Bone marrow (tissue), 2 donors: ENCODE measurements at regions not wholly inside any gene's neighbourhood (a gene's known extent, or its start where the extent isn't known, plus 50 kb on each side); places are given as distances from the start of the nearest gene placed in this dataset.
A peak's percentile ranks its signal among the peaks of the same experiment; 100 is the strongest.
"Not testable (repeated sequence)": the region's sequence is repeated elsewhere in the genome, so short reads cannot be mapped to it uniquely, and the experiment has no call there.

Source experiments
- DNase-seq, 2 donors: peaks; one replicate each; lab custom pipeline; 2025; lab: John Stamatoyannopoulos, UW

DNA sequence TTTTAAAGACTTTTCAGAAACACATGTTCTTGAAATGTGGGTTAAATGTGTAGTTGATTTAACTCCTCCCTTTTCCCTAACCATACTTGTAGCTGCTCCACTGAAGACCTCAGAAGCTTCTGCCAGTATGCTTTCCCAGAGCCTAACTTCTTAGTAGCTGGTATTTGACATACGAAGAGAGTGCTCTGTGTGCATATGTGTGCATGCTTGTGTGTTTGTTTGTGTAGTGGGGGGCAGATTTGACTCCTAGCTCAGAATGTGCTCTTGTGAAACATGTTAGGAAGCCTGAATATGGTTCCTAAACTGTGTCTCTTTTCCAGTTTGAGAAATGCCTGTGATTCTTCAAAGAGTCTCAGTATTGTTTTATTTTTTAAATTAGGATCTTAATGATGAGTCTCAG, 420.4 kb downstream of the PCNX1 start:
- no peak for DNase-seq

DNA sequence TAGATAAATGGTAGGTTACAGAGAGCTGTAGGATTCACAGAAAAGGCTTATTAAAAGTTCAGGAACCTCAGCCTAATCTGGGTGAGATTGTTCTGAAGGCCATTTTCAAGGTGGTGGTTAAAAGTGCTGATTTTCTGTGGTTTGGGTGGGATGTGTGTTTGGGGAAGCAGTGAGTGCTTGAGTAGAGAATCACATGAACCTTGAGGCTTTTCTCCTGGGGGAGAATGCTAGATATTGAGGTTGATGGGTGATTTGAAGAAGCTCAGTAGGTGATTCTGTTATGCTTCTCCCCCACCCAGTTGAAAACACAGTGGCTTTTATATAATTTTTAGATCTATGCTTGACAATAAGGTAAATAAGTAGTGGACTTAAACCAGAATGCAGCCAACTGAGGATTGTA, 420.9 kb downstream of the PCNX1 start:
- DNase-seq: peak in 1 of 2 donors; percentile 30

DNA sequence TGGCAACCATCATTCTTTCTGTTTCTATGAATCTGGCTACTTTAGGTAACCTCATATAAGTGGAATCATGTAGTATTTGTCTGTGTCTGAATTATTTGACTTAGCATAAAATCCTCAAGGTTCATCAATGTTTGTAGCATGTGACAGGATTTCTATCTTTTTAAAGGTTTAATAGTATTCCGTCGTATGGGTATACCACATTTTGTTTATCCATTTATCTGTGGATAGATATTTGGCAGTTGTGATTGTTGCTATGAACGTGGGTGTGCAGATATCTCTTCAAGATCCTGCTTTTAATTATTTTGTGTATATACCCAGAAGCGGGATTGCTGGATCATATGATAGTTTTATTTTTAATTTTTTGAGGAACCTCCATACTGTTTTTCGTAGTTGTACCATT, 421.7 kb downstream of the PCNX1 start:
- DNase-seq: no peak

DNA sequence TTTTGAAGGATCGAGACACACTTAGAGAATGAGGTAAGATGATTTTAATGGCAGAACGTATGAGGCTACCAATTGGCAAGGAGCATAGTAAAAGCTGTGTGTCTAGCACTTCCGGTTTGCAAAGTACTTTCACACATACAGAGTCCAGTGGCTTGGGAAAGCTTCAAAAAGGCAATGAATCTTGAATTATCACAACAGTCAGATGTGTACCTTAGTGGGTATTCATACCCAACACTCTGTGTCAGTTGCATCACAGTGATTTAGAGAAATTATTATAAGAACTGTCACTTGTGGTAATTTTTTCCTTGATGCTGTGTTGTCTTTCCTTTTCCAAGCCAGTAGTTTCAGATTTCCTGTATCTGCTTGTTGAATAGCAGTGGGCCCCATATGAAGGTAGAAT, 424.1 kb downstream of the PCNX1 start:
- no peak for DNase-seq

DNA sequence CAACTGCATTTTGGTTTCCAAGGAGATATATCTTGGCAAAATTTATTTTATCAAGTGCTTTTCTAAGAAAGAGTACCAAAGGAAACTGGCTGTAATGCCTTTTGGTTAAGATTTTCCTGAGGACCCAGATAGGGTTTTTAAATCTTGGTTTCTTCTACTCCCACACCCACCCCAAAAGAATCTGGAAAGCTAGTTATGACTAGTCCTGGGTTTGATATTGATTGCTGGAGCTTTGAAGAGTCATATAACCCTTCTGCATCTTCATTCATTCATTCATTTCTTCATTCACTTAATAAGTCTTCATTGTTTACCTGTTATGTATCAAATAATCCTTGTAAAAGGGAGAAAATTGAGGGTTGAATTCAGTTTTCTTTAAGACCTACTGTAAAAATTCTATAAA, 425.2 kb downstream of the PCNX1 start:
- DNase-seq: no peak

DNA sequence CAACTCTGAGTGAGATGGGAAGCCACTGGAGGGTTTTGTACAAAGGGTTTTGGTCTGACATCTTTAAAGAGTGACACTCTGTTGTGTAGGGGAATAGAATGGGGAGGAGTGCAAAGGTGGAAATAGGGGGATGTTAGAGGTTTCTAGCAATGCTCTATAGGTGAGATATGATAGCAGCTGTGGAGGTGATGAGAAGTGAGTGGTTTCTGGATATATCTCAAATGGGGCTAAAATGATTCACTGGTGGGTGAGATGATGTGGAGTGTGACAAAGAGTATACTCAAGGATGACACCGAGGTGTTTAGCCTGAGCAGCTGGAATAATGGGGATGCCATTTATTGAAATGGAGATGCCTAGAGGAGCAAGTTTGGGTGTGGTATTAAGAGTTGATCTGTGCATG, 426.4 kb downstream of the PCNX1 start:
- no peak for DNase-seq

DNA sequence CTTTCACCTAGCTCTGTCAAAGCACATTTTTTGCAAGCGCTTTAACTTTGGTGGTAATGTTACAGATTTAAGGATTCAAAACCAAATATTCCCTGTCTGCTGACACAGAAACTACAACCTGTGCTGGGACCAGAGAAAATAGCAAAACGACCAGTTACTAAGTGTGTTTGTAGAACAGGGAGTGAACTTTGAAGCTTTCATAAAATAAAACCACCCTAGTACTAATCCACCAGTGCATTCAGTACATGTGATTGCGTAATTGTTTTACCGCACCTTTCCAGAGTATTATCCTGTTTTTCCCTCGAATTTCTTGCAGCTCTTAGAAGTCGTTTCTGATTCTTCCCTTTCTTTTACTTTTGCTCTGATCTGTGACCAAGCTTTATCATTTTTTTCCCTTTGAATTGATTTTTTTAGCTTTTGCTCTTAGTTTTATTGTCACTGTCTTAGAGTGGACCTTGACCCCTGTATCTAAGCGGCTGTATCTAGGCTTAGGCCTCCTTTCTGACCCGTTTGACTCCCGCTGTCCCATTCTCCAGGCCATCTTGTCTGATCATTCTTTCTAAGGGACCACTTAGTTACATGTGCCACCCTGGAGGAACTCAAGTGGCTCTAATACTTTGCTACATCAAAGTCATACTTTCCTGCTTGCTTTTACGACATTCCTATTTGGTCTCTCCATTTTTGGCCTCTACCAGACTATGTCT, 429.4 kb downstream of the PCNX1 start:
- DNase-seq: no peak

DNA sequence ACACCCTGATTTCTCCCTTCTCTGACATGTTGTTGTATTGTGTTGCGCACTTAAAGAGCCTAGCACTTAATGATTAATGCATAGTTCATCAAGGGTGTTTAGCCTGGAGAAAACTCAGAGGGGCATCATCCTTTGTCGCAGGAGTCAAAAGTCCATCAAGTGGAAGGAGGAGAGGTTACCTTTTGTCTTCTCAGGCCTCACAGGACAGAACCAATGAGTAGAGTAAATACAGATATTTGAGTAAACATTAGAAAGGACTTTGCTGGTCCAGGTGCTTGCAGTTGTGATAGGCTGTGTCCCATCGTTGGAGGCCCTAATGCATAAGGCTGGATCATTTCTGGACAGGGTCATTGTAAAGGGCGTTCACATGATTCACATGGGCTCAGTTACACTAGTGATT, 430.9 kb downstream of the PCNX1 start:
- DNase-seq: no peak

DNA sequence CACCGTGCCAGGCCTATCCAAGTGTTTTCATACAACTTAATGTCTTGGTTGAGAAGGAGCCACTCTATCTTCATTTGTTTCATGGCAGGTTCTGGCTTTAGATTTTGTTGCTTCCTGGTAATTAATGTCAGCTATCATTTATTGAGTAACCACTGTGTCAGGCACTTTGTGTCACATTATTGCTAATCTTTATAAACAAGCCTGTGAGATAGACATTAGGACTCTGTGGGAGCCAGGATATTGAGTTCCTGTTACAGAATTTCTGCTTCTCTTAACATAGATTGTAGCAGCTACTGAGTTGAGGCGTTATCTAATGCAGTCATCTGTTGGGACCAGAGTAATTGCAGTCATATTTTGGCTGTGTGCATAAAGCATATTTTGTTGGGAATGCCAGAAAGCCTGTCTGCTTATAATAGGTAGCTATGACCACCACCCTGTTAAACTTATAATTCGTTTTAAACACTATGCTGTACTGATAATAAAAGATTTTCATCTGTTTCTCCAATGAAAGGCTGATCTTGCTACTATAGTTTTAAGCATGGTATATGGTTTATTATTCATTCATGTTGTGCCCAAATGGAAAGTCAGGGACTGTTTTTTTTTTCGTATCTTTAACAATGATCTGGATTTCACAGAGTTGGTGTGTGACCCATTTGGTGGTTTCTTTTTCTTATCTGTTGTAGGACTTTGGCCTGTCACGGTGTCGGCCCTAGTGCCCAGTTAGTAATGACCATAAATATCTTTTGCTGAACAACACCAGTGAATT, 432.6 kb downstream of the PCNX1 start:
- DNase-seq: no peak

DNA sequence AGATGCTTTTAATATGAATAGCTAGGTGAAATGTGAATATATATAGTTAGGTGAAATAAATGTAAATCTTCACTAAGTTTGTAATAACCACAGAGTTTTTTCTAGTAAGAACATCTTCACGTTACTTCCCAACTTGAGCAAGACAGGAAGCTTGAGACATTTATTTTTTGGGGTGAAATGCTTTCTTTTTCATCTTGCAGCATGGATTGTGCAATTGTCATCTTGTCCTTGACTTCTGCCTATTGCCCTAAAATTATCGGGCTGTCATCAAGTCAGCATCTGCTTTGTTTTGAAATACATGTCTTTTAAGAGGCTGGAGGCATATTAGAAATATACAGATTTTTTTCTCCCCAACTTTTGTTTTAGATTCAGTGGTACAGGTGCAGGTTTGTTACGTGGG, 433.9 kb downstream of the PCNX1 start:
- DNase-seq: peak in 1 of 2 donors; percentile 33

DNA sequence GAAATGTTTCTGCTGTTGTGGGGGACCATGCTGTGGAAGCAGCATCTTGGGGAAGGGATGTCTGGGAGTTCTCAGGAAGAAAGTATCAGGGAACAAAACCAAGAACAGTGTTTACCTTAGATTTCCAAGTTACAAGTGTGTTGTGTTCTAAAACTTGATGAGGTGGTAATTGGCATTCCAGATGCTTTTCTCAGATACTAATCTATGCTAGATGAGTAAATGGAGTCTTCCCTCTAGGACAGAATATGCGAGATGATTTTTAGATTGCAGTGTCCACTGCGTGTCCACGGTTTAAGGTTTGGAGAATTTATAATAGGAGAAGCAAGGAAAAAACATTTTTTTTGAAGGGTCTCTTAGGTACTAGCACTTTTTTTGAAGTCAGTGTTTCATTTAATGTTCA, 436.5 kb downstream of the PCNX1 start:
- no peak for DNase-seq

DNA sequence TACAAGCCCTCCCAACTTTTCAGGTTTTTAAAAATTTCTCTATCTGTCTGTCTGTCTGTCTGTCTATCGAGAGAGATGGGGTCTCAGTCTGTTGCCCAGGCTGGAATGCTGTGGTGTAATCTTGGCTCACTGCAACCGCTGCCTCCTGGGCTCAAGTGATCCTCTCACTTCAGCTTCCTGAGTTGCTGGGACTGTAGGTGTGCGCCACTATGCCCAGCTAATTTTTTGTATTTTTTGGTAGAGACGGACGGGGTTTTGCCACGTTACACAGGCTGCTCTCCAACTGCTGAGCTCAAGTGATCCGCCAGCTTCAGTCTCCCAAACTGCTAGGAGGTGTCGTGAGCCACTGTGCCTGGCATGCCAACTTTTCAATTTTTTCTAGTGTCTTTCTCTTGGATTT, 437.2 kb downstream of the PCNX1 start:
- no peak for DNase-seq

DNA sequence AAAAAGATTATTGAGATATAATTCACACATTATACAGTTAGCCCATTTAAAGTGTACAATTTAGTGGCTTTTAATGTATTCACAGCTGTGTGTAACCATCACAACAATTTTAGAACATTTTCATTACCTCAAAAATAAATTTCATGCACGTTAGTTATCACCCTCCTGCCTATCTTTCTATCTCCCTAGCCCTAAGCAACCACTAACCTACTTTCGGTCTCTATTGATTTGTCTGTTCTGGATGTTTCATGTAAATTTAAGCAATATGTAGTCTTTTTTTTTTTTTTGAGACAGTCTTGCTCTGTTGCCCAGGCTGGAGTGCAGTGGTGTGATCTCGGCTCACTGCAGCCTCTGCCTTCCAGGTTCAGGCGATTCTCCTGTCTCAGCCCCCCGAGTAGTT, 439.4 kb downstream of the PCNX1 start:
- no peak for DNase-seq

DNA sequence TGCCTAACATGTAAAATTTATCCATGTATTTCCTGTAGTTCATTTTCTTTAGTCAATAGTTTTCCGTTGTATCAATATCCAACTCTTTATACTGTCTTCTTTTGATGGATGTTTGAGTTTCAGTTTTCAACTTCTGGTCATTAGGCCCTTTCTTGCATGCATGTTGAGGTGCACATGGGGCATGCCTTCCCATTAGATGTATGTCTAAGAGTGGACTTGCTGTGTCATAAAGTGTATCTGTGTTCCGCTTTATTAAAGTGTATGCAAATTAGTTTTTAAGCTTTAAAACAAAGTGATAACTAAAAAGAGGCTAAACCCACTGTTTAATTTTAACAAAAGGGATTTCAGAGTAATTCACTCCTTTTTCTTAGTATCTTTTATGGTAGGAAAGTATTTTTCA, 441.1 kb downstream of the PCNX1 start:
- DNase-seq: no peak

DNA sequence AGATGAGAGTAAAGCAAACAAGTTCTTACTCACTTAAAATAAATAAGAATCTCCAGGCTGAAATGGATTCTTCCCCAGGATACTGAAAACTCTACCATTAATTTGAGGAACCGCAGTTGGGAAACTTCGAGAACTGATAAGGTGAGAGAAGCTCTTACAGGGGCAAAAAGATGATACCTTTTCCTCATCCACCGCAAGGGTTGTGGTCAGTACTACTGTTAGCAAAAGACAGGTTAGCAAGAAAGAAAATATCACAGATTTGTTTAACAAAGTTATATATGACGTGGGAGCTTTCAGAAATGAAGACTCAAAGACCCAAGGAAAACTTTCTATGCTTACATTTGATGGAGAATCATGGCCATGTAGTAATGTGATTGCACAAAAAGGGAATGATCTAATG, 441.6 kb downstream of the PCNX1 start:
- no peak for DNase-seq

DNA sequence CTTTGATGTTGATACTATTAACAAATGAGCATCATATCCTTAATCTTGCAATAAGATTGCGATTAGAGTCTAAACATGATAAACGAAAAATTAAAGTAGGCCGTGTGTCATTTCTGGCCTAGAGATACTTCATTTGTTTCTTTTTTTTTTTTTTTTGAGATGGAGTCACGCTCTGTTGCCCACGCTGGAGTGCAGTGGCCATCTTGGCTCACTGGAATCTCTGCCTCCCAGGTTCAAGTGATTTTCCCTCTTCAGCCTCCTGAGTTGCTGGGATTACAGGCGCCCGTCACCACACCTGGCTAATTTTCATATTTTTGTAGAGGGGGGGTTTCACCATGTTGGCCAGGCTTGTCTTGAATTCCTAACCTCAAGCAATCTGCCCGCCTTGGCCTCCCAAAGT, 446.9 kb downstream of the PCNX1 start:
- DNase-seq: no peak

DNA sequence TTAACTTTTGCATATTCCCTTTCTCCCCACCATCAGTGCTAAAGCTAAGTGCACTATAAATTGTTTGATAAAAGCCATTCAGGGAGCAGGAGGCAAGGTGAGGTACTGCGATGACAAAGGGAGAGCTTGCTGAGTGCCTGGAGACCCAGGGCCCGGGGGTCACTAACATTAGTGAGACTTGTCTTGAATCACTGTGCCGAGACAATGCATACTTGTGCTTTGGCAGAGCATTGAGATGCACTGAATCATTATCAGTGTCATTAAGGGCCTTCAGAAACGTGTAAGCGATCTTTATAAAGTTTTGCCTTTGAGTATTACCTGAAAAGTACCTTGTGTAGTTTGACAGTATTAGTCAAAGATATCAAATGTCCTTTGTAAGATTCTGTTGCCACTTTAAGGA, 447.5 kb downstream of the PCNX1 start:
- no peak for DNase-seq

DNA sequence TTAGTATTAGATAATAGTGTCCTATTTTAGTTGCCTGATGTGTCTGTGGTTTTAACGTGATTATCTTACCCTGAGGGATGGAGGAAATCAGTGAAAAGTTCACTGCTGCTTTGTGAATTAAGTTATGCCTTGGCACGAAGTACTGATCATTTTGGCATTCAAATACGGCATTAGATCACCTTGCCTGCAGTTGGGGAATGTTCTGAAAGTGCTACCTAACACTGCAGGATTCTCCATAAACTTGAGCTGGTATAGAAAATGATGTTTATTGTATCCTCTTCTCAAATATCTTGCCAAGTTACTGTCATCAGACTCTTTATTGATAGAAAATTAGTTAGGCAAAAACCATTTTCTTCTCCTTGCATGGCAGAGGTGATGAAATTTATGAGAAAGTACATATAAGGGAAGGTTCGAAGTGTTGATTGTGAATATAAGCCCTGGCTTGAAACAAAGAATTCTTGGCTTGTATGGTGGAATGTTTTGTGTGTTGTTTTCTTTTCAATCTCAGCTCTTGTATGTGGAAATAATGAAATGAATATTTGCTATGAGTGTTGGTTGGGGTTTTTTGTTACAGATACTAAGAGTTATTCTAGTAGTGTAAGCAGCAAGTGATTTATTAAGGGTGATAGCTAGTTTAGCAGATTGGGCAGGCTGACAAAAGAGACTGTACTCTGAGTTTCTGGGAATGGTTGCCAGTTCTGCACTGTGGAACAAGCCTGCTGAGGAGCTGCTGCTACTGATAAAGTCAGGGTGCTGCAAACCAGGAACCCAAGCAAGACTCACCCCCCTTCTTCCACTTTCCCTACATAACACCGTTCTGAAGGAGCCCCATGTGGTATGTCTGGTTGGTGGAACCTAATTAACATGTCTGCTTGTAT, 448.3 kb downstream of the PCNX1 start:
- DNase-seq: peak in 1 of 2 donors; percentile 80

DNA sequence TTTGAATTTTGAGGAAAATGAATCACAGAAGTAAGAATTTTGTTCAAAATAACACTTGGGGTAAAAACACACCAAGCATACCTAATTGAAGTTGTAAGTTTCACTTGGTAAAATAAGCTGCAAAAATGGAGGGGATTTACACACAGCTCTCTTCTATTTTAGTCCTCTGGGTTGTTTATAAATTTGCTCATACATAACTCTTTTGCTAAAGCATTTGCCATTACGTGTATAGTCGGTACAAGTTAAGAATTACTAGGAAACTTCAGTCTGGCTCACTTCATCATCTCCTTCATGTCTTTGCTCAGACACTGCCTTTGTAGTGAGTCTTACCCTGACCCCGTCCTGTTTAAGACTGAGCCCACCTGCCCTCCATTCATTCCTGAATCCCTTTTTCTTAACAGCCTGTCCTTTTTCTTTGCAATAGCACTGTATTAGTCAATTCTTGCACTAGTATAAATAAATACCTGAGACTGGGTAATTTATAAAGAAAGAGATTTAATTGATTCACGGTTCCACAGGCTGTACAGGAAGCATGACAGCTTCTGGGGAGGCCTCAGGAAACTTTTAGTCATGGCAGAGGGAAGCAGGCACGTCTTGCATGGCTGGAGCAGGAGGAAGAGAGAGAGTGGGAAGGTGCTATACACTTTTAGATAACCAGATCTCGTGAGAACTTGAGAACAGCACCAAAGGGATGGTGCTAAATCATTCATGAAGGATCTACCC, 451.1 kb downstream of the PCNX1 start:
- no peak for DNase-seq

DNA sequence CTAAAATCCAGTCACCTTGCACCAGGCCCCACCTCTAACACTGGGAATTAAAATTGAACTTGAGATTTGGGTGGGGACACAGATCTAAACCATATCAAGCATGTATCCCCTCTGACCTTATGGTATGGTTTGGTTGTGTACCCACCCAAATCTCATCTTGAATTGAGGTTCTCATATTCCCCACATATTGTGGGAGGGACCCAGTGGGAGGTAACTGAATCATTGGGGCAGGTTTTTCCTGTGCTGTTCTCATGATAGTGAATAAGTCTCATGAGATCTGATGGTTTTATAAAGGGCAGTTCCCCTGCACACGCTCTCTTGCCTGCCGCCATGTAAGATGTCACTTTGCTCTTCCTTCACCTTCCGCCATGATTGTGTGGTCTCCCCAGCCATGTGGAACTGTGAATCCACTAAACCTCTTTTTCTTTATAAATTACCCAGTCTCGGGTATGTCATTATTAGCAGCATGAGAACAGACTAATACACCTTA, 451.7 kb downstream of the PCNX1 start:
- DNase-seq: not testable (repeated sequence)

DNA sequence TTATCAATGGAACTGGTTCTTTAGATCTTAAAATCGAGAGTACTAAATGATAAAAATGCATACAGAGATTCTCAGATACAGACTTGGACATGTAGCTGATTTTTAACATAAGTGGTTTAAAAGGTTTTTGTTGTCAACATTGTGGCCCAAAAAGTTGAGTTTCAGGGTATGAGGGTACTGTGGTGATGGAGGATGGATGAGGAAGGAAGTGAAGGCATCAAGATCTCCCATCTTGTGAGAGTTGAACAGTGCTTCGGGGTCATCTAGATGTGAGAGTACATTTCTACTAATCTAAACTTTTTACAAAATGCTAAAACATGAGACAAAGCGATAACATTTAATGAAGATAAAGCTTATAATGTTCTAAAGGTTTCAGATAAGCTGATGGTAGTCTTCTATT, 452.6 kb downstream of the PCNX1 start:
- no peak for DNase-seq

DNA sequence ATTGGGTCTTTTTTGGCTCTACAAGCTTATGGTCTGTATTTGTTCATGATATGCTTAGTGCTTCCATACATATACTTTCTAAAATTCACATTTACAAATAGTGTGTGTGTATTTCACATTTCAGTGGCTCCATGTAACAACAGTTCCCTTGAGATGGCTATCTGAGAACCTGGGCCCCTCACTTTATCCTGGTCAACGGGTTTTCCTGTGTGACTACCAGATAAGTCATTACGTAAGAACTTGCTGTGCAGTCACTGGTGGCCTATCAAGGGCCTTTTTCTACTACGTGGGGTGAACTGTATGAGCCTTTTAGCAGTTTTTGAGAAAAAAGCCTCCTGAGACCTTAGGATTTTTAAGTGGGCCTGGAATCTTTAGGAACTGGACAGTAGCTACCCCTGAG, 454.1 kb downstream of the PCNX1 start:
- DNase-seq: no peak
